Cerebellar cortex (tissue), 1 donor: ENCODE measurements at regions not wholly inside any gene's neighbourhood (a gene's known extent, or its start where the extent isn't known, plus 50 kb on each side); places are given as distances from the start of the nearest gene placed in this dataset.

Source experiments
- DNase-seq: peaks from one replicate; pipeline ENCODE4 v3.0.0-alpha.2; 2015; ENCODE audit warnings: low spot score

DNA sequence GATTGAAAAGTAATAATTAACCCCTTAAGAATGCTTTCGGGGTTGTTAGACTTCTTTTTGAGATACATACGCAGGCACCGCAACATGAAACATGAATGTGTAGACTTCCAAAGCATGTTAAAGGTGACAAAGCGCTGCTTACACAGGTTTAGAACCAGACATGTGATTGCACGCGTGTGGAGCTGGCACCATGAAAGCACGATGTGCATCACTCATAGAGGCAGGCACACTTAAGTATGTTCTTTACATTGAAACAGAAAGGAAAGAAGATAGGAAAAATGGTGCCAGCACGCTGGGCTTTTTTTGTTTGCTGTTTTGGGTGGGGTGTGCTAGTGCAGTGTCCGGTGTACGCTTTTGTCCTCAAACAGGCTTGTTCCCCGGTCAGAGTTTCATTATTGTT lies 83.6 kb upstream of the PPARA start:
- DNase-seq: no peak

DNA sequence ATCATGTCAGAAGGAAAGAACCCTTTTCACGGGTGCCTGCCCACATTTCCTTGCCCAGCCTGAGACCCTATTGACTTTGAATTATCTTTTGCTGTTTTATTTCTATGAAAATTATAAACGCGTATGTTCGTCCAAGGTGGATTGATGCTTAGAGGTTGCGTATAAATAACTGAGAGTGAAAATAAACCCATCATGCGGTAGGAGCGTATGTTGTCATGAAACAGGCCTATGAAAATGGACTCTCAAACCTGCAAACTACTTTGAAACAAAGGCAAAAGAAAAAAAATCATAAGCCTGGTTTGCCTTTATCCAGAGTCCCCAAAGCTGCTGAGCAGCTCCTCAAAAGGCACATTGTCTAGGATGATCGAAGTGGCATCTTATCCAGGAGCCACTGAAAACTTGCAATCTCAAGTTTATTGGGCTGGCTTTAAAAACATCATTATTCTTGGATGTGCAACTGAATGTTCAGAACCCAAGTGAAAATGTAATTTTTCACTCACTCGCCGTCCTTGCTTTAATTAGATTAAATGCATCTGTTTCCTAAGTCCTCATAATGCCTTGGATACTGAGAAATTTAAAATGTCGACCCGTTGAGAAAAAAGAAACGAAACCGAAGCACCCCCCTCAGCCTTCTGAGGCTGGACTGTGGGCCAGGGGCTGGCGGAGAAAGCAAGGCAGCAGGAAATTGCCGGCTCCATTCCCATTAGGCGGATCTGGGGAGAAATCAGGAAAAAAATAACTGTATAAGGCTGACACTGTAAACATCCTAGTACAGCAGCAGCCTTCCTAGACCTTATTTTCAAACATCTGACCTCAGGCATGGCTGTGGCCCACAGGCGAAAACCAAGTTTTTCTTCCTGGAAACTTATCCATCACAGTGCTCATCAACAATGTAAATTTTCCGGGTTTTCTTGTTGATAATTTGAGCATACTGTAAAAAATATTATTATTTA lies 82.9 kb upstream of the PPARA start:
- peak; percentile 43 for DNase-seq

DNA sequence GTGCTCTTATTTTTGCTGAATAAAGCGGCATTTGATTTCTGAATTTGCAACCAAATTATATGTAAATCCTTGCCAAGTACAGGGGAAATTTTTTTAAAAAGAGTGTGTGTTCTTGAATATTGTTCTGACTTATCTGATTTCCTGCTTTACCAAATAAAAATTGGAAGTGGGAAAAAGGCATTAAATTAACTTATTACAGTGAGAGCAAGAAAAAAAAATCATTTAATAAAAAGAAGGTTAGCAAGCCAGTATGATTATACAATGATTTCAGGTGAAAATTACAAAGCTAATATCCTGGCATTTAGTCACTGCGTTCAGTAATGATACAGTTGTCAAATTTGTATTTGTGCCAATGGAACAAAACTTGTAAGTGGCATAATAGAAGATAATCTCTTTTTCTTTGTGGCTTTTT lies 82.1 kb upstream of the PPARA start:
- DNase-seq: no peak

DNA sequence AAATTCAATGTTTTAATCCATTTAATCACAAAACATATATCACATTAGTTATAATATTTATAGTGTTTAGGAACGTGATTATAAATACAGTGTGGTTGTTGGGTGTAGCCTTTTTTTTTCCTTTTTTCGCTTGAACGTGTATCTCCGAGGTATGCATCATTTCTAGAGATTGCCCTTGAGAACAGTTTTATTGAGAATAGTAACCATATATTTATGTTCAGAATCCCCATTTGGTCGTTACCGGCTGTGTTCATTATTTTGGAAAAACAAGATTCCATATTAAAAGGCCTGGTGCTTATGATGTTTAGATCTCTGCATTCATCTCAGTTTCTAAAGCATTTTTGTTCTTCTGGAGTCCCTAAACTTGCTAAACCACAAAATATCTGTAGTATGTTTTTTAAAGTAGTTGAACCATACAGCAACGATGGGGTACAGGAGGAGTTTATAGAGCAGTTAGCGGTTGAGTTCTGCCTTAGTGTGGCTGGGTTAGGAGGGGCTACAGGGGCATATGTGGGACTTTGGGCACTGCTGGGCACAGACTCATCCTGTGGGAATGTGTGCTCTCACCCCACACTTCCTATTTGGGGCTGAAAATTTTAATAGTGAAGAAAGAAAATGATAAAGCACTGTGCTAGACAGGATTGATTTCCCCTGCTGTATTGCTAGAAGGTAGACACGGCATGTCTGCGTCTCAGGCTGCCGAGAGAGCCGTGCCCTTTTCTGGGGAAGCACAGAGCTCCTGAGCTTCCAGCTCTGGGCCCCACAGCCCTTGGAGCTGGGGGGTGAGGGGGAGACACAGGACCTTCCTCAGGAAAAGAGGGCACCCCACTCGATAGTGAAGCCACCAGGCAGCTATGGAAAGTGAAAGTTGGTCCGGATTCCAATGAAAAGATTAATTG lies 81.5 kb upstream of the PPARA start:
- DNase-seq: no peak

DNA sequence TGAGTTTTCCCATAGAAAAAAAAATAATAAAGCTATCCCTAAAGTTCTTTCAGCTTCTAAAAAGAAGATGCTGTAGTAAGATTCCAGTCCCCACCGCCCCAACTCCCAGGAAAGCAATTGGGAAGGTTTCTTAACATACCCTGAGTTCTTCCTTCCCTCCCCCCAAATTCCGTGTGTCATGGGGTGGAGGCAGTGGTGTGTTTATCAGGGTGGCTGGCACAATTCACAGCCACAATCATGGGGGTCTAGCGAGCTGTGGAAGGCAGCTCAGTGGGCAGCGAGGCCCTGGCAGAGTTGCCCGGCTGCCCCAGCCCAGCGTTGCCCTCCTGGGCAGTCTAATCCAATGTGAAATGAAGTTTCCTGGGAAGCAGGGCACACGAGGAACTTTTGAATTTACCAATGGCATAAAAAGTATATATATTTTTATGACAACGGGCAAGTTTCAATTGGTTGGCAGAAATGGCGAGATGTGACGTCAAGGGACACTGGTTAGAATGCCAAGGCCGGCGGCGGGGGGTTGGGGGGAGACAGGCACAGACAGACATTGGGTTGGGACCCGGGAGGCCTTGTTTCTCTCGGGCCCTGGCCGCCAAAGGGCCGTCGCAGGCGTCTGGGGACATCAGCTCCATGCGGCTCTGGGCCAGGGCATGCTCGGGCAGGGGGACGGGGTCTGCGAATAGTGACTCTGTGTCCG lies 80.7 kb upstream of the PPARA start:
- DNase-seq: no peak

DNA sequence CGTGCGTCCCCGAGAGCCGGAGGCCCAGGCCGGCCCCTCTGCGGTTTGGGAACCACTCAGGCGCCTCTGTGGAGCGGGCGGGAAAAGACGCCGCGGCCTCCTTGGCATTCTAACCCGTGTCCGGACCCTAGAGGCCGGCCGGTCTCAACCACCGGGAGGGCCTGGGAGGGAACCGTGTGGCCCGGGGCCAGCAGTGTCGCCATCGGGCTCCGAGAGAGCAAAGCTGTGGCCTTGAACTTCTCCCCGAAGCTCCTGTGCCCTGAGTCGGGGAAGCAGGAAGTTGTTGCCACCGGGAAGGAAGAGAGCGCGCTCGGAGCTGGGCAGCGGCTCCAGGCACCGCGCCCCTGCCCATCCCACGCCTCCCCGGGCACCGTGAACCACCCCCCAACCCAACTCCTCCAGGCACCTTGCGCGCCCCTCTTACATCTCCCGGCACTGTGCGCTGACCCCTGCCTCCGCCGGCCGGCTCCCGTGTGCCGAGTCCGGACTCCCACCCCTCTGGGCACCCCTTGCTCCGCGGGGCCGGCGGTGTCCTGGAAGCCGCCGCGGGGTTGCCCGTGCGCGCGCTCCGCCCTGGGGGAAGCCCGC lies 80.0 kb upstream of the PPARA start:
- no peak for DNase-seq

DNA sequence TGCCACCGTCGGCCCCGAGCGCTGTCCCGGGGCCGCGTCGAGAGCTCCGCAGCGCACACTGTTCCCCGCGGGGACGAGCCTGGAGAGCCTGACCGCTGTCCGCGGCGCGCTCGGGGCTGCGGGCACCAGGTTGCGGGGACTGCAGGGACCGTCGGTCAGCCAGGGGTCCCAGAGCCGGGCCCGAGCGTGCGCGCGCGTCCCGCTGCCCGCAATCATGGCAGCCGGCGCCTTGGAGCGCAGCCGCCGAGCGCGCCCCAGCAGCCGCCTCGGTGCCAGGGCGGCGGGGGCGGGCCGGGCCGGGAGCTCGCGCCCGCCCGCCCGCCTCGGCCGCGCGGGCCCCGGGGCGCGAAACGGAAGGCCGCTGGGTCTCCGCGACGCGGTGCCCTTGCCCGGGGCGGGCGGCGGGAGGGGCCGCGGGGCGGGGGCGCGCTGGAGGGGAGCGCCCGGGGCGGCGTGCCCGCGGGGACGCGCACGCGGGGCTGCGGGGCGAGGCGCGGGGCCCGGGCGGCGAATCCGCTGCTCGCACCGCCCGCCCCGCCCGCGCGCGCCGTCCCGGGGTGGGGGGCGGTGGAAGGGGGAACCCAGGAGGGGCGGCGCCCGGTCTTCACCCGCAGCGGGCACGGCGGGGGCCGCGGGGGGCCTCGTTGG lies 79.4 kb upstream of the PPARA start:
- DNase-seq: no peak

DNA sequence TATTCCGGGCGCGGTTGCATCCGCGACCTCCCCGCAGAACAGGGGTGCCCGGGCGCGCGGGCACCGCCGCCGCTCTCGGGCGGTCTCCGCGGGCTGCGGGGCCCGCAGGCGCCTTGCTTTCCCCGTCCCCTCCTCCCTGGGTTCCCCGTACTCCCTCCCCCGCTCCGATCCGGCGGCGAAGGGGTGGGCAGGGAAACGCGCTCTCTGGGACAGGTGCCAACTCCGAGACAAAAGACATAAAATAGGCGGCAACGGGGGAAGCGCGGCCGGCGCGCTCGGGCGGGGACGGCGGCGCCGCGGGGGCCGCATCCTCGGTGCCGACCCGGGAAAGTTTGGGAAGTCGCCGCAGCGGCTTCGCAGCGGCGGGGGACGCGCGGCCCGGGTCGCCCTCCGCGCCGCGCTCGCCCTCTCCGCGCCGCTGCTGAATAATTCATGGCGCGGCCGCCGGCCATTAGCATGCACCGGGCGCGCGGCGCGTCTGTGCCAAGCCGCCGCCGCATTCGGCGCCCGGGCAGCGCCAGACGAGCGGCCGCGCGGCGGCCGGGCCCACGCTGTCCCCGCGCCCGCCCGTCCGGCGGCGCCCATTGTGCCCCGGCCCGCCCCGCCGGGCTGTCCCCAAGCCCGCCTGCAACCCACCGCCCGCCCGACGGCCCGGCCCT lies 78.7 kb upstream of the PPARA start:
- no peak for DNase-seq

DNA sequence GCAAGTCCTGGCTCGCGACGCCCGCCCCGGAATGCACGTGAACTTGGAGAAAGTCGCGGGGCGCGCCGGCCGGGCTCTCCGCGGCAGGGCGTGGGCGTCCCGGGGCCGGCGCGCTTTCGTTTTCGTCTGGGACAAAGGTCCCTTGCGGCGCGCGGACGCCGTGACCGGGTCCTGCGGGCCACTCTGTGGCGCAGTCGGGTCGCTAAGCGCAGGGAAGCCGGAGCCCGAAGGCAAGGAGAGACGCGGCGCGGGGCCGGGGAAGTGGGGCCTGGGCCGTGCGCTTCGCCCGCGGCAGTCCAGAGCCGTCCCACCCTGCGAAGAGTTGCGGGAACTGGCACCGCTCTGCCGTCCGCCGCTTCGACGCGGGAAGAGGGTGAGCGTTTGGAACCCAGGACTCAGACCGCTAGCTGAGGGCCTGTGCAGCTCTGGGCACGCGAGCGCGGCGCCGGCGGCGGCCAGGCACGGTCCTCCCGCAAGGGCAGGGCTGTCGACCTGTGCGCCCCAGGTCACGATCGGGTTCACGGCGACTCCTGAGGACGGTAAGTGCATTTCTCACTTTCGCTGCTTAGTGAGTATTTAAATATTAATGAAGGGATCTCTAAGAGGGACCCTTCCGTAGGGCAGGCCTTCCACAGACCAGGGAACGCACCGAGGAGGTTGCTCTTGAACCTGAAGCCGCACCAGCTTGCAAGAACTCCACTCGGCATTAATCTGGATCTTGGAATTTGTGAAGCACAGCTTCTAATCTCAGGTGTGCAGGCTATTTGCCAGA lies 78.0 kb upstream of the PPARA start:
- peak; percentile 36 for DNase-seq

DNA sequence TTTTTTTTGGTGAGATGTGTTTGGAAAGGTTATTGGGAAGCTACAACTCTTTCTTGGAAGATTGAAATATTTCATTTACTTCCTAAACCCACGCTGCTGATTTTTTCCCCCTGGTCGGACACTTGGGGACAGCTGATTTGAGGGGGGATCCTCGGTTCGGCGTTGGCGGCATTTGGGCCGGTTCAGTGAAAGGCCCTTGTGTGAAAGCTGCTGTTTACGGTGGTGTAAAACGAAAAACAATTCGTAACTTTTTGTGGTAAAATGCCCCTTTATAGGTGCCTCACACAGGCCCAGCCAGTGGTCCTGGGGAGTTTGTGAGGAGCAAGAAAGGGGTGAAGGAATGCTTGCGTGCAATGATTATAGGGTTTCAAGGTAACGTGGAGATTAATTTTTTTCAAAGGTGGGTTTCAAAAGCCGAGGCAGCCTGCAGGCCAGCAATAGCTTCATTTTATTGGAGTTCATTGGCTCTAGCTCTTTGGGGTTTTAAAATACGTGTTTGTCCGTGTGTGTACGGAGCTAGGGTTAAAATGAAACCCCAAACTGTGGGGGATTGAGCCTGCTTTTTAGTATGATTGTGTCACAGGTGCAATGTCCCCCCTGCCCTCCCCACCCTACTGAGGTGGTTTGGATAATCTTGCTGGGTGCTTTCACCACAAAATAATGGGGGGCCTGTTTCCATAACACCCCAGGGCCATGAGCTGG lies 77.2 kb upstream of the PPARA start:
- no peak for DNase-seq

DNA sequence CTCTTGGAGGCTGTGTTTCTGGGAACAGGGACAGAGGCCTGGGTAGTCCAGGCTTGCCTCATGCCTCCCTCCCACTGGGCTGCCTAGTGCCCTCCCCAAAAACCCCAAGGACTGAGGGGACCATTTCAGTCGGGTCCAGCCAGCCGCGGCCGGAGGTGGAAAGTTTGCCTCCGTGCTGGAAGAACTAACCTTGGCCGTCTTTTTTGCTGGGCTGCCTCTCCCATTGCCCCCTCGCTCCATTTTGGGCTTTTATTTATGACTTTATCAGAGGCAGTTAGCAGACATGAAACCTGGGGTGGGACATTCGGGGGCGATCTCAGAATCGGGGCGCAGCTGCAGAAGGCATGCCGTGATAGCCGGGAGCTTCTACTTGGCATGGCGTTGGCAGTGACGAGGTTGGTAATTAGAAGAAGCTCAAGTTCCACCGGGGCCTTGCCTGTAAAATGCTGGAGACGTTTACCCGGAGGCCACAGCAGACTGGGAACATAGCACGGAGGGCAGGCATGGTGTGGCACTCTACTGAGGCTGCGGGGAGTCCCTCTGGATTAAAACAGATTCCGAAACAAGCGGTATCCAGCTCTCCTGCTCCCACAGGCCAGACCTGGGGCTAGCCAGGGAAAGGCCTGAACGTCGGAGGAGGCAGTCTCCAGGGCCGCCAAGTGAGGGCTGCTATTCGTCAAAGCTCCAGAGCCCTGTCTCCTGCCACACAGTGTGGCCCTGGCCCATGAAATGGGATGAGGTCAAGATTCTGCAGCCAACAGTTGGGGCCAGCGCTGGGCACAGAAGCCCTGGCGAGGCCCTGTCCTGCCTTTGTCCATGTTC lies 76.4 kb upstream of the PPARA start:
- no peak for DNase-seq

DNA sequence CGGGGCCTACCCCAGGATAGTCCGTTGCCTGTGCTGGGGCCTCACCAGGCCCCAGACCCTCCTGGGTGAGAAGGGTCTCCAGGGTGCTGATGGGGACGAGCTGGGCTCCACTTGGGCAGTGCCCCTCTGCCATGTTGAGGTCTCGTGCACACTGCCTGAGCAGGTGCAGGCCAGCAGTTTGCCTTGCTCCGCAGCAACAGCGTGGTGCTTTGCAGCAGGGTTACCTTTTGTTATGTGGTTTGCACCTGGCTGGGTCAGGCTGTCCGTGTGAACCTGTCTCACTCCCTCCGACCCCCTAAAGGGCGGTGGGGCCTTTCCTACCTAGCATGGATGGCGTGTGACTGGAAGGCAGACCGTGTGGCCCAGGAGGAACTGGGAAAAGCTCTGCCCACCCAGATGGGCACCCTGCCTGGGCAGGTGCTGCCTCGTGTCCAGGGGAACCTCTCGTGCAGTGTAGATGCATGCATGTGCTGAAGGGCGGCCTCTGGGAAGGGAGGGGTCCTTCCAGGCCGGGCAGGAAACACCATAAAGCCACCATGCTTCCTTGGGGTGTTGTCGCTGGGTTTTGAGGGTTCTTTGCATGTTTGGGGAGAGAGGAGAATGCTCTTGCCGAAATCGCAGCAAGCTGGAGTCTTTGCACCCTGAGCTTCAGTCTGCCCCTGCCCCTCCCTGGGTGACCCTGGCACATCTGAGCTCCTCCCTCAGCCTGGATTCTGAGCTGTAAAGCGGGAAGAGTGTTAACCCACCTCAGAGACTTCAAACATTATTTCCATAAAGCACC lies 75.4 kb upstream of the PPARA start:
- no peak for DNase-seq

DNA sequence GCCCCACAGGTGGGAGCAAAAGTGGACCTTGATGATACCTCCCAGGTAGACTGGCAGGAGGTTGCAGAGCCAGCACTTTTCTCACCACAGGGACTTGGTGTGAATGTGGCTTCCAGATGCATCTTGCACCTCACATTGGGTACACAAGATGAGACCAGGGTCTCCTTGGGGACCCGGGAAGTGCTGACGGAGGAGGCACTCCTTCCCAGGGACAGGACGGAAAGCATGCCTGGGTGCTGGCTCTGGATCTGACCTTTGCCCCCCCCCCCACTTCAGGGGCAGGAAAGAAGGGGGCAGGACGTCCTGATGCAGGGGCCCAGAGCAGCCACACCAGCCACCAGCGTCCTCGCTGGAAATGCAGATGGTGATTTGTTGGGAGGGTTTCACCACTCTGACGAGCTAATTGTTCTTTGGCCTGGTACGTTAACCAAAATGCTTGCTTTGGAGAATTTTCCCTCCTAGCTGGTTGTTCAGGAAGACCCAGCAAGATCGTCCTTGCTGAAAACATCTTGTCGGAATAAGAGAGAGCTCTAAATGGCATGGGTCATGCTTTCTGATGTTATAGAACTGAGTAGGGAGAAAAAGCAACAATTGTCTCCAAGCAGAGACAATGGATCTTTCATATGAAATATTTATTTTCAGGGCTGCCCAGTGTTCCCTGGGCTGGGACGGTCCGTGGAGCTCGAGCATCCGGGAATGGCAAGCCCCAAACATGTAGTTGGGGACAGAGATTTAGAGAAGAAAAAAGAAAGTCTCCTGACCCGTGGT lies 74.4 kb upstream of the PPARA start:
- DNase-seq: no peak

DNA sequence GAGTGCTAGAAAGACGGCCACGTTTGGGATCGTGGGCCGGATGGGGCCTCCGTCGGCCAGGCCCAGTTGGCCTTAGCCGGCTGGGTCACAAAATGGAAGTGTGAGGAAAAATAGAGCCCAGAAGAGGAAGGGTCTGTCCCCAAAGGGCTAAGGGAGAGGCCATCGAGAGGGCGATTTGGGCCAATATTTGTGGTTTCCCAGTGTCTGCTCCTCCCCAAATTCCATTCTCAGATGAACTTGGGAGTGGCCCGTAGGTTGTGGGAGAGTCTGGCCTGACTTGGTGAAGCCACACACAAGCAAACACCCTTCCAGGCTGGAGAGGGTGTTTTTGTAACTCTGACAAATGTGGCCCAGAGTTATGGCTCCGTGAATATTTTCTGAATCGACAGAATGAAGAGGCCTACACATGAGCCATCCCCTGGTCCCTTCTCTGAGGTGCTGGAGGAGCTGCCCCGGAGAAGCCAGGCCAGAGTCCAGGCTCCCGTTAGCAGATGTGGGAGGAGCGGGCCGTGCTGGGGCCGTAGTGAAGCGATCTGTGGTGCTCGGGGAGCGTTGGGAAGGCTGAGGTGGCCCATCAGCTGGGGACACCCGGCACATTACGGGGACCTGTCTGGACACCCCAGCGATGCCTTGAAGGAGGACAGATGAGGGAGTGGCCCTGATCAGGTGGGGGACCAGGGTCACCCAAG lies 73.5 kb upstream of the PPARA start:
- no peak for DNase-seq

DNA sequence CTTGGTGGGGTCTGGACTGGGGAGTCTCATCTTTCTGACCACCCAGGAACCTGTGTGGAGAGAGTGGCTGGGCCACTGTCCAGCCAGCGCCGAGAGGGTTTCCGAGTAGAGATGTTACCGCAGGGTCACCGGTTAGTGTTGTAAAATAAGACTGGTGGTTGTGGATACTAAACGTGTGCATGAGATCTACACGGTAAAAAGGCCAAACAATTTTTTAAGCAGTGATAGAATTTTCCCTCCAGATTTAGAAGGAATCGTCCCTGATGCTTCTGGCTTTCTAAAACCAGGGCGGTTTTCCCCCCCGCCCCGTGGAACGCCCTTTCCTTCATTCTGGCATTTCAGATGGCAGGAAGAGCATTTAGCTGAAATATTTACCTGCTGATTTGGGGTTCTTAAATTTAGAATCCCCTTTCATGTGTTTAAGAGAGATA lies 72.6 kb upstream of the PPARA start:
- DNase-seq: no peak
